Type B pancreatic cell (in vitro differentiated cells): ENCODE measurements at regions not wholly inside any gene's neighbourhood (a gene's known extent, or its start where the extent isn't known, plus 50 kb on each side); places are given as distances from the start of the nearest gene placed in this dataset.
"Not testable (repeated sequence)": the region's sequence is repeated elsewhere in the genome, so short reads cannot be mapped to it uniquely, and the experiment has no call there.

ENCODE experiments used
- DNase-seq: peaks from one replicate; pipeline ENCODE4 v3.0.0; 2021; ENCODE audit warnings: mixed read lengths; ENCODE audit not compliant: unreplicated experiment; ENCODE audit errors: extremely low spot score
- H3K27ac Mint-ChIP-seq: 2 replicates; pipeline ENCODE4 v1.8.0; 2021; ENCODE audit warnings: mild to moderate bottlenecking, mixed read lengths
- H3K27me3 Mint-ChIP-seq: 2 replicates; pipeline ENCODE4 v1.8.0; 2021; ENCODE audit warnings: mixed read lengths
- H3K36me3 Mint-ChIP-seq: 2 replicates; pipeline ENCODE4 v1.8.0; 2021; ENCODE audit warnings: mixed read lengths
- H3K4me1 Mint-ChIP-seq: one replicate; pipeline ENCODE4 v1.8.0; 2021; ENCODE audit warnings: mixed read lengths; ENCODE audit not compliant: unreplicated experiment
- H3K4me3 Mint-ChIP-seq: 2 replicates; pipeline ENCODE4 v1.8.0; 2021; ENCODE audit warnings: mild to moderate bottlenecking, mixed read lengths
- H3K9me3 Mint-ChIP-seq: 2 replicates; pipeline ENCODE4 v1.8.0; 2021; ENCODE audit warnings: mixed read lengths
- TF ChIP-seq, protein P1 (sequence below): fragments of 200-600 bp; sonication (generic); conservative IDR thresholded peaks from 2 replicates; pipeline ENCODE4 v1.5.0; 2021; ENCODE audit warnings: antibody characterized with exemption, mild to moderate bottlenecking

DNA sequence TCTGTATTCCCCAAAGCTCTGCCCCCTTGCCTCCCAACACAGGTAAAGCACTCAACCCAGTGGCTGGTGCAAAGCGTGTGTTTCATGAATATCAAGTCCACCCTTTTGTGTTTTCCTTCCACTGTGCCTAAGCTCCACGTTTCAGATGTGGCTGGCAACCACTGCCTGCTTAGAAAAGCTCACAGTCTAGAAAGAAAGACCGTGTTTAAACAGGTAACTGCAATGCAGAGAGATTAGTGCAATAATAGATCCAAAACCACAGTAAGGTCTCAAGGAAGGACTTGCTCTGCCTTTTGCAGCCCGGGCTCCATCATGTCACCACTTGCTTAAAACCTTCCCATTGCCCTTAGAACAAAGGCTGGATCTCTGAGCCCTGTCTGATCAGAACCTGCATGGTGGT, 240.2 kb upstream of the C16orf82 start:
- Mint-ChIP-seq H3K36me3 (no peaks in the 10 kb centered on the region), H3K27ac (no peak overlapping the region), H3K27me3 (peaks cover 17% of the 10 kb centered on the region), H3K4me3 (no peak overlapping the region), H3K9me3 (peaks cover 4% of the 10 kb centered on the region), H3K4me1 (peaks cover 20% of the 10 kb centered on the region)
- TF ChIP-seq, protein P1, sequence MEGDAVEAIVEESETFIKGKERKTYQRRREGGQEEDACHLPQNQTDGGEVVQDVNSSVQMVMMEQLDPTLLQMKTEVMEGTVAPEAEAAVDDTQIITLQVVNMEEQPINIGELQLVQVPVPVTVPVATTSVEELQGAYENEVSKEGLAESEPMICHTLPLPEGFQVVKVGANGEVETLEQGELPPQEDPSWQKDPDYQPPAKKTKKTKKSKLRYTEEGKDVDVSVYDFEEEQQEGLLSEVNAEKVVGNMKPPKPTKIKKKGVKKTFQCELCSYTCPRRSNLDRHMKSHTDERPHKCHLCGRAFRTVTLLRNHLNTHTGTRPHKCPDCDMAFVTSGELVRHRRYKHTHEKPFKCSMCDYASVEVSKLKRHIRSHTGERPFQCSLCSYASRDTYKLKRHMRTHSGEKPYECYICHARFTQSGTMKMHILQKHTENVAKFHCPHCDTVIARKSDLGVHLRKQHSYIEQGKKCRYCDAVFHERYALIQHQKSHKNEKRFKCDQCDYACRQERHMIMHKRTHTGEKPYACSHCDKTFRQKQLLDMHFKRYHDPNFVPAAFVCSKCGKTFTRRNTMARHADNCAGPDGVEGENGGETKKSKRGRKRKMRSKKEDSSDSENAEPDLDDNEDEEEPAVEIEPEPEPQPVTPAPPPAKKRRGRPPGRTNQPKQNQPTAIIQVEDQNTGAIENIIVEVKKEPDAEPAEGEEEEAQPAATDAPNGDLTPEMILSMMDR, result no peak
- DNase-seq, result no peak

DNA sequence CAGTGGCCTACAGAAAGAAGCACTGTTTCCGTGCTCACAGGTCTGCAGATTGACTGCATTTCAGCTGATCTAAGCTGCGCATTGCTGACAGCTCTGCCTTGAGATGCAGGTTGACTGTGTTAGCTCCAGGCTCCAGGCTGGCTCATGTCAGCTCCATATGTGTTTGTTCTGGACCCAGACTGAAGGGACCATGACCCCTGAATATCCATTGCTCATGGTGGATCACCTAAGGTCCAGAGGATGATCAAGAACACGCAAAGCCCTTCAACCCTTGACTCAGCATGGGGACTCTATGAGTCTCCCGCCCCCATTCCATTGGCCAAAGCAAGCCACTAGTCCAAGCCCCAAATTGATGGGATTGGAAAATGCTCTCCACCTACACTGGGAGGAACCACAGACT, 239.3 kb upstream of the C16orf82 start:
- Mint-ChIP-seq H3K27me3 (peaks cover 17% of the 10 kb centered on the region), H3K36me3 (no peaks in the 10 kb centered on the region), H3K4me3 (no peak overlapping the region), H3K4me1 (peaks cover 22% of the 10 kb centered on the region), H3K9me3 (peaks cover 4% of the 10 kb centered on the region), H3K27ac (no peak overlapping the region)
- TF ChIP-seq, protein P1, result no peak
- no peak for DNase-seq

- DNase-seq, result no peak
- TF ChIP-seq, protein P1, result no peak
- Mint-ChIP-seq H3K36me3 (no peaks in the 10 kb centered on the region), H3K9me3 (no peaks in the 10 kb centered on the region), H3K4me1 (peaks cover 22% of the 10 kb centered on the region), H3K27ac (no peak overlapping the region), H3K27me3 (peaks cover 13% of the 10 kb centered on the region), H3K4me3 (no peak overlapping the region)
These were observed 236.1 kb upstream of the C16orf82 start for GRCh38 chr16:26830428-26831127.

- not testable (repeated sequence) for H3K36me3 Mint-ChIP-seq, H3K4me3 Mint-ChIP-seq, H3K4me1 Mint-ChIP-seq, H3K27ac Mint-ChIP-seq, H3K27me3 Mint-ChIP-seq, H3K9me3 Mint-ChIP-seq
- peak; percentile 52 for DNase-seq
These were observed 230.6 kb upstream of the C16orf82 start for GRCh38 chr16:26836114-26836513.

GRCh38 chr16:26838931-26839330, 227.8 kb upstream of the C16orf82 start:
- Mint-ChIP-seq H3K27ac (no peak overlapping the region), H3K4me1 (no peaks in the 10 kb centered on the region), H3K36me3 (no peaks in the 10 kb centered on the region), H3K9me3 (no peaks in the 10 kb centered on the region), H3K27me3 (no peaks in the 10 kb centered on the region), H3K4me3 (no peak overlapping the region)
- DNase-seq, result peak; percentile 15
- TF ChIP-seq, protein P1, result no peak

- Mint-ChIP-seq H3K9me3 (no peaks in the 10 kb centered on the region), H3K4me3 (no peak overlapping the region), H3K27me3 (no peaks in the 10 kb centered on the region), H3K27ac (no peak overlapping the region), H3K36me3 (no peaks in the 10 kb centered on the region), H3K4me1 (no peaks in the 10 kb centered on the region)
- DNase-seq, result peak; percentile 10
- TF ChIP-seq, protein P1, result no peak
These were observed 226.0 kb upstream of the C16orf82 start for GRCh38 chr16:26840691-26841090.
